OCI-M1 (cell line): ENCODE measurements at regions not wholly inside any gene's neighbourhood (a gene's known extent, or its start where the extent isn't known, plus 50 kb on each side); places are given as distances from the start of the nearest gene placed in this dataset.
"Not testable (repeated sequence)": the region's sequence is repeated elsewhere in the genome, so short reads cannot be mapped to it uniquely, and the experiment has no call there.

Experiments used
- DNase-seq: peaks from one replicate; lab custom pipeline; 2025; lab: John Stamatoyannopoulos, UW

DNA sequence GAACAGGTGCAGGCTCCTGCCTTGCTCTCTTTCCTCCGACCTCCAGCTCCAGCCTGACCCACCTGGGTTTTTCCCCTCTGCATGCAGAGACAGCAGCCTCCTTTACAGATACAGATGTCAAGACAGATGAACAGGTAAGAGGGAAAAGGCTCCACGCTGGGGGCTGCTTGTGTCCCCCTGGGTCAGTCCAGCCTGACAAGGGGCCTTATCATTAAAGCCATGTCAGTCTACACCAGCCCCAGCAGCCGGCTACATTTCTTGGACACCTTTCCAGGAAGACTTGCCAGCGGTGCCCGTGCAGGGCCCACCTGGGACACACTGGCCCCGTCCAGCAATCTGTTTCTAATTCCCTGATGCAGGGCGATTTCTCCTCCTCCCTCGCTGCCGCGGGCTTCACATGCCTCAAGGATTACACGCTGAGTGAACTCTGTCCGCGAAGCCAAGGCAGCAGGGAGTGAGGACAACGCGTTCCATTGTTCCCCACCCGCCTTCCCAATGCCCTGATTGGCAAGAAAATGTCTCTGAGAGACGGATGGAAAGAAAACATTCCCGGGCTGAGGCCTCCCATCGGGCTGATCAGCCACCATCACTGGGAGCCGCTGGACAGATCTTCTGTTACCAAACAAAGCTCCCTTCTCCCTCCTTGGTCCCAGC lies 184.7 kb downstream of the C16orf95 start:
- DNase-seq = no peak

DNA sequence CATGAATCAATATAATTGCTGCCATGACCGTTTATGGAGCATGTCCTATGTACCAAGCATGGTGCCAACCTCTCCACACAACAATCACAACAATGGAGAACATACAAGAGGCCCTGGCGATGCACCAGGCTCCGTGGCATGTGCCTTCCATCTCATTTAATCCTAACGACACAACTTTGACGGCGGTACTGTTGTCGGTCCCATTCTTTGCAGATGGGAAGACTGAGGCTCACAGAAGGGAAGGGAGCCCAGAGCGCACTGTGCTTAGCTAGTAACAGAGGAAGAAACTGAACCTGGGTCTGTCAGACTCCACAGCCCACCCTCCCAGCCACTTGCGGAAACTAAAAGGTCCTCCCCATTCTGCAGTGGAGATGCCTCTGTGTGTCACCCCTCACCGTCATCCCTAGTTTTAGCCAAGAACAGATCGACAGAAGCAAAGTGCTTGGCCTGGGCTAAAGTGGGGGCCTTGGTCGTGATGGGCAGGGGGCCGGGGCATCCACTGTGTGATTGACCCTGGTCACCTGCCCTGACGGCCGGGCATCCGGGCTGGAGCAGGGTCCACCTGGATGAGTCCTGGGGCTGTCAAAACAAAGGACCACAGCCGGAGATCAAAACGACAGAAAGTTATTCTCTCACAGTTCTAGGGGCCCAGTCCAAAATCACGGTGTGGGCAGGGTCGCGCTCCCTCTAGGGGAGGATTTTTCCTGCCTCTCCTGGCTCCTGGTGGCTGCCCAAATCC lies 183.9 kb downstream of the C16orf95 start:
- DNase-seq = no peak

DNA sequence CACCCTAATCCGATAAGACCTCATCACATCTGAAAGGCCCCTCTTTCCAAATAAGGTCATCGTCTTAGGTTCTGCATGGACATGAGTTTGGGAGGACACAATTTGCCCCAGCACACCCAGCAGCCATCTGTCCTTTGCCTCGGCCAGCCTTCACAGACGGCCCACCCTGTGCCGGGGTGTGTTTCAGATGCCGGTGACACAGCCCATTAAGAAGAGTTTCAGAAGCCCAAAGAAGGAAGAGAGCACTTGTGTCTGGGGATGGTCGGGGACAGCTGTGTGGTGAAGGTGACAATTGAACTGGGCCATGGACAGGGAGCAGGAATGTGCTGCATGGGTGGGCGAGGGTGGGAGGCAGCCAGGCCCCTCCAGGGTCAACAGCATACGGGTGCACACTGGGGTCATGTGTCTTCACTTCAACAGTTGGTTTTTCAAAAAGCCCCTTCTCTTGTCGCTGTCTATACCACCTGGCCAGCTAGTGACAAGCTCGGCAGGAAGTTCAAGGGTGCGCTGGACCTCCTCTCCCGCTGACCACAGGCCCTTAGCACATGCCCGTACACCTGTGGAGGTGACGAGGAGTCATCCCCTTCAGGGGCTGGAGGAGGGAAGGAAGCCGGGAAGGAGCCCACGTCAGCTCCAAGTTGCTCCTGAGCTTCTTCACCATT lies 183.1 kb downstream of the C16orf95 start:
- no peak for DNase-seq

DNA sequence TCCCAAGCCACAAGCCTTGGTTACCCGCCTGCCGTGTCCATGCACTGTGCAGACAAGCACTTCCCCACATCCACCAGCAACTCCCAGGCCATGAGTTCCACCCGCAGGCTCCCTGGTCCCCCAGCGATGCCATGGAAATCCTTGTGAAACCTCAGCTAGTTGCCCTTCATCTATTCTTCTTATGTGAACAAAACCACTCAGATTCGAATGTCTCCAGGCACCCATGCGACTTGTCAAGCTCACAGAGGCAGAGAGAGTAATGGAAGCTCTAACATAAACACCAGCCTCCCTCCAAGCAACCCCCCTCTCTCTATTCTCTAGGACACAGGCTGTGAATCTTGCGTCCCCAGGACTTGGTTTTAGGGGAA lies 182.6 kb downstream of the C16orf95 start:
- no peak for DNase-seq

DNA sequence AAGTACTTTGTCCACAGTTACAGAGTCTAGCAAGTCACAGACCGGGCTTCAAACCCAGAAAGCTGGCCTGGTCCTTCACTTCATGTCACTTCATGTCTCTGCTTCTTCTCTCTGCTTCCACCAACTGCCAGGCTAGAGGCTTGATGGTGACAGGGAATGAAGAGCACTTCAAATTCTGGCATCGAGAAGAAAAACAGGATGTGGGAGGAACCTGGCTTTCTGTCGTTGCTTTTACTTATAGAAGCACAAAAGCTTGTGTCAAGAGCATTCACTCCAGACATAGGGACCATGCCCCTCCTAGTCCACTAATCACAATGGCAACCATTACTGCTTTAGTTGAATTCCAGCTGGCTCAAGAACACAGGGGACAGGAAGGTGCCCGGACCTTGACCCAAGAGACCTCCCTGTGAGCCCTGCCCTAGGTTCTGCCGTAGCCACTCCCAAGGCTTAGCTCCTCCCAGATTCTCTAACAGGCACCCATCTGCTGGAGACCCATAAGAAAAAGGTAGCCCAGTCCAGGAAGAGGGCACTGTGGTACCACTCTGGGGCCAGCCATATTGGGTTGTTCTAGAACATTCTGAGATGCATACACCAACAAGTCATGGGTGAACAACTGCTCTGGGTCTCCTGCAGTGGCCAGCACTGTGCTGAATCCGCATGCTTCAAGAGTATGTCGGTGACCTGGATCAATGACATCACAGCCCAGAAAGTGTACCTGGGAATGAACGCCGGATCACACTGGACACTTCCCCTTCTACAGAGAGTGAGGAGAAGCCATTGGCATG lies 181.8 kb downstream of the C16orf95 start:
- no peak for DNase-seq

DNA sequence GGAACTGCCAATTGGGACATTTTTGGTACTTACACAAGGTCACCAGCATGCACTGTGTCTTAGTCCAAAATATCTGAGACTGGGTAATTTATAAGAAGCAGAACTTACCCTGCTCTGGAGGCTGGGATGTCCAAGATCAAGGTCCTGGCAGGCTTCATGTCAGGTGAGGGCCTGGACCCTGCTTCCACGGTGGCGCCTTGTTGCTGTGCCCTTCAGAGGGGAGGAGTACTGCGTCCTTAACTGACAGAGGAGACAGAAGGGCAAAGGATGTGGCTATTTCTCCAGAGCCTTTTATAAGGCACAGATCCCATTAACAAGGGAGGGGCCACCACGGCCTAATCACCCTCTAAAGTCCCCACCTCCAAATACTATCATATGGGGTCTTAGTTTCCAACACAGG lies 178.9 kb downstream of the C16orf95 start:
- no peak for DNase-seq

DNA sequence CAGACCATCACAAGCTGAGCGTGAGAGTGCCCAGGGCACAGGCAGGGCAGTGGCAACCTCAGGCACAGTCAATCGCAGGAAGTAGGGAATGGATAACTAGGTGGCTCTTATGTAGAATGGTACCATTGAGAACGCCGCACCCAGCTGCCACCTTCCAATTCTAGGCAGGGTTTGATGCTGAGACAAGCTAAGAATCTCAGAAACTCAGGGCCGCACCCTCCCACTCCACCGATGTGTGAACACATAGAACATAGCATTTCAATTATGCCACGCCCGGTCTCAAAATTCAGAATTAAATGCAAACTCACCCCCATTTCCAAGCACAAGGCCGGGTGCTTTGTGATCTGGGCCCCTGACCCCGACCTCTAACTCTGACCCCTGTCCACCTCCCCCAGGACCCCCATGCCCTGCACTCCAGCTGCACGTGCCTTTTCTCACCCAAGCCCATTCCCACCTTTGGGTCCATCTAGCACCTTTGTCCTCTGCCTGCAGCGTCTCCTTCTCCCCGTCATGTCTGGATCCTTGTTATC lies 178.4 kb downstream of the C16orf95 start:
- DNase-seq = no peak

DNA sequence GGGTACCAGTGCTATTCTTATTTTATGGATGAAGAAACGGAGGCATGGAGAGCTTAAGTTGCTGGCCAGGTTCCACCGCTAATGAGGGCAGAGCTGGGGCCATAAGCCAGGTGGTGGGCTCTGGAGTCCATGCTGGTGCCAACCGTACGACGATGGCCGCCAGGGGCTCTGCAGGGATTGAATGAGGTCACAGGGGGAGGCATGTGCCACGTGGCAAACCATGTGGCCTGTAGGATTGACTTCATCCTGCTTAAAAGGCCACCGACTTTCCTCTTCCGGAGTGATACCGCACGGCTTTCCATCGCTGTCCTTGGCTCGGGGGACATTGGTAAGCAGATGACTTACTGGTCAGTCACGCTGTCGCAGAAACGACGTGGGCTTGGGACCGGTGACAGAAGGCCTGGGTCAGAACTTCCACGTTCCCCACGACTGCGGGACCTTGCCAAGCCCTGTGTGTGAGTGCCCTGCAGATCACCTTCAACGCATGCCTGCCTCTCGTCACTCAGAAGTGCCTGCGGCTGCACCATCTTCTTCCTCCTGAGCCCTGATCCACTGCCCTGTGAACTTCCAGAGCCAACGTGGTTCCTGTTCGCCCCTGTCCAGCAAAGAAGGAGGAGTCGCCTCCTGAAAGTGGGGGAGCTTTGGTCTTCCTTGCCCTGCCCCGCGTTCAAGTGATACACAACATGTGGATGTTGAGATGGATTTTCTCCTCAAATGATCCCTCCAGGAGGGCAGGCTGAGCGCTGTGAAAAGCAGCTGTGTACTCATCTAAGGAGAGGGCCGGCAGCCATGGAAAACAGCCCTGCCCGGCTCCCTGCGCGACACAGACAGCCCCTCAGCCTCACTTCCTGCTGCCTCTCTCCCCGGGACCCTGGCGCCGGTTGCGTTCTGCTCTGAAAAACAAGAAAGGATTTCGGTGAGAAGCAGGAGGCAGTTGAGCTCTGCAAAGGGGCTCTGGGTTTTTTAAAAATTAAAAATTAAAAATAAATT lies 176.7 kb downstream of the C16orf95 start:
- no peak for DNase-seq

DNA sequence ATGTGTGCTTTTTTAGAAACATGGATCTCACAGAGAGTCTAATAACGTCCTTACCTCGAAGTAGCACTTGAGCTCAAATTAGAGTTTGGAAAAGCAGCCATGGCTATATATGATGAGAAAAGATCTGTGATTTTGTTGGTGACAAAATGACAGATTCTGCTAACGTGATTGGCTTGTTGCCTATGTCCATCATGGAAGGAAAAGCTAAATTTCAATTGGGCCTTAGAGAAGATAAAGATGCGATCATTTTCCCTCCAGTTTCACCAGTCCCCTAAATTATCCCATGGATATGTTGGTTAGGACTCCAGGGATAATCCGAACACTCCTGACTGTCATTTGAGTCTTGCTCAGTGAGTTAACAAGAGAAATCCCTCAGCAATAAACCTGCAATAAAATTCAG lies 175.8 kb downstream of the C16orf95 start:
- no peak for DNase-seq

DNA sequence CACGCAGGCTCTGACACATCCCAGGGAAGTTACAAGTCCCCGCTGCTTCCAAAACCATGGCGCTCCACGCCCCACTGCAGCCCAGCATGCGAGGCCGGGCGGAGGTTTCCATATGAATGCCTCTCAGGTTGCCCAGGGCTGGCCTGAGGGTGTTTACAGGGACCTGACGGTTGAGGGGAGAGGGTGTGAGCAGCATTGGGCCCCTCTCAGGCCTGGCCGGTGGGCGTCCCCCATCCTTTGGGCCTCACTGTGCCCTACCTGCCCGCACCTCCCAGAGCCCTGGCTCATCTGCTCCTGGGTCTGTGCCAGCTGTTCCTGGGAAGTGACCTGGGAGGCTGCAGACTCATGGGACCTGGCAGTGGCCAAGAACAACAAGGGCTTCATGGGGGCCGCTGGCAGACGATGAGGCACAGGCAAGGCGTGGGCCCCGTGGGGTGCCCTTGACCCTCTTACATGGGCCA lies 173.5 kb downstream of the C16orf95 start:
- no peak for DNase-seq

DNA sequence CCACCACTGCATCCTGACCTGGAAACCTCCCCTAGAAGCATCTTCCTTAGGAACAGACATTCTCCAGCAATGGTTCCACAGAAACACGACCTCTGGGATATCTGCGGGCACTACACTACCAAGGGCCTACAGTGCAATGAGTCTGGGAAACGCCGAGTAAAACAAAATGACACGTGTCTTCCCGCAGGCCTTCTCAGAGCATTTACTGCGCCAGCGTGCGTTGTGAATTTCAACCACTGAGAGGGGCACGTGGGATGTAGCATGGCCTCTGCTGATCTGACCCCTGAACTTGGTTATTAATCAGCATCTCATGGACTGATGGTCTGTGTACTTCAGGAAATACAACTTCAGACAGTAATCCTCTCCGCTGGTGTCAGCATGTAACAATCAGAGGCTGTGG lies 173.0 kb downstream of the C16orf95 start:
- DNase-seq = no peak

DNA sequence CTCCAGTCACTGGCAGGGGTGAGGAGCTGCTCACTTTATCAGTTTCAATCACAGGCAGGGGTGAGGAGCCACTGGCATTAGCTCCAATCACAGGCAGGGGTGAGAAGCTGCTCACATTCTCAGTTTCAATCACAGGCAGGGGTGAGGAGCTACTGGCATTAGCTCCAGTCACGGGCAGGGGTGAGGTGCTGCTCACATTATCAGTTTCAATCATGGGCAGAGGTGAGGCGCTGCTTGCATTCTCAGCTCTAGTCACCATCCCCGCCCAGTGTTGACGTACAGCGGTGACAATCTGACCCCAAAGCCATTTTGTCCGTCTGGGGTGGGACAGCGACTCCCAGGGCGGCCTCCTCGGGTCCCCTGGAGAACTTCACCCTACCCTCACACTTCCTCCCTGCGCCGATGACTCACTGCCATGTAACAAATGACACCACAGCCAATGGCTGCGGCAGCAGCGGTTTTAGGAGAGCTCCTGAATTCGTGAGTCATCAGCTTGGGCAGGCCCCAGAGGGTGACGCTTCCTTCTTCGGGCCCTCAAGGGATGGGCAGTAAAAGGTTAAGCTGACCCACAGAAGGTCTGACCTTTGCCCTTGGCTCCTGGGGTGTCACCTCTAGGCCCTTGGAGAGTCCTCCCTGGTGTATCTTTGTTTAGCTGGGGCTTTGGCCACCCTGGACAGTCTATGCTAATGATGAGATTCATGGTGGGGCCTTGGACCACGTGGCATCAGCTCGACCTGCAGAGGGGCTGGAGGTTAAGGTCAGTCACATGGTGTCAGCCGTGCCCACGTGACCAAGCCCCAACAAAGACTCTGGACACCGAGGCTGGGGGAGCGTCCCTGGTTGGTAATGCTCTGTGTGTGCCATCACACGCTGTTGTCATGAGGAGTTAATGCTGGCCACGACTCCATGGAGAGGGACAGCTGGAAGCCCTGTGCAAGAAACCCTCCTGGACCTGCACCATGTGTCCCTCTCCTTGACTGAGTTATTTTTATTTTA lies 171.7 kb downstream of the C16orf95 start:
- DNase-seq = peak; percentile 2

DNA sequence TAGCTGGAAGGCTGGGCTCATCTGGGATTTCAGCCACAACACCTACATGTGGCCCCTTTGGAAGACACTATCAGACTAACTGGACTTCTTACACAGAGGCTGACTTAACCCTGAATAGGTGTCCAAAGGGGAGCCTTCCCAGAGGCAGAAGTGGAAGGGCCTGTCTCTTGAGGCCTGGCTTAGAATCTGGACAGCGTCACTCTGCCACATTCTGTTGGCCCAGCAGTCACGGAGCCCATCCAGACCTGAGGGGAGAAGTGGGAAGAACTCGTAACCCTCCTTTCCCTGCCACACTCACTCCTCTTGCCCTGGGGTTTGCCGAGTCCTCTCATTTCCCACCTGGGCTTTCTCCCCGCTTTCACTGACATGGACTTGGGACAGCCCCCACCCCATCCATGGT lies 170.5 kb downstream of the C16orf95 start:
- no peak for DNase-seq

DNA sequence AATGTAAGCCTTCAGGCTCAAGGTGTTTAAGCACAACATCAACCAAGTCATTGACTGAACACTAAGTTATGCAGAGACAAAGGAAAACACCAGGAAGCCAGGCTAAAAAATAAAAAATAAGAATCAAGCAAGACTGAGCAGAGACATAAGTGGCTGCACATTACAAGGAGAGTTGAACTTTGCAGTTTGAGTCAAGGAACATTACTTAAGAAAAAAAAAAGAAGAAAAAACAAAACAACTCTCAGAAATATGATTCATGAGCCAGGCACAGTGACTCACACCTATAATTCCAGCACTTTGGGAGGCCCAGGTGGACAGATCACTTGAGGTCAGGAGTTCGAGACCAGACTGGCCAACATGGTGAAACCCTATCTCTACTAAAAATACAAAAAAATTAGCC lies 168.1 kb downstream of the C16orf95 start:
- no peak for DNase-seq

DNA sequence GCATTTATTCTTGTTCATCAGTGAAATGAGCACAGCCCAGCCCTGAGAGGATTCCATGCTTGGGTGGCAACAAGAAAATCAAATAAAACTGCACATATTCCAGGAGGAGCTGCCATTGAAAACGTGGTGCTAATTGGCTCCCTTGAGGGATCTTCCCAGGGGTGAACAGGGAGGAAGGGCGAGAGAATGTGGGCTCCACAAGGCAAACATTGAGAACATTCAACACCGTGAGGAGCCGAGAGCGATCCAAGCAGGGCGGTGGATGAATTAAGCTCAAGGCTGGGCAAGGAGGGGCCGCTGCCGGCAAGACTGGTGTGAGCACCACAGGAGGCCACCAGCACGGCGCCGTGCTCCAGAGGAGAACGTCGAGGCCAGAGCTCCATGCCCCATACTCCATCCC lies 166.9 kb downstream of the C16orf95 start:
- DNase-seq = no peak

DNA sequence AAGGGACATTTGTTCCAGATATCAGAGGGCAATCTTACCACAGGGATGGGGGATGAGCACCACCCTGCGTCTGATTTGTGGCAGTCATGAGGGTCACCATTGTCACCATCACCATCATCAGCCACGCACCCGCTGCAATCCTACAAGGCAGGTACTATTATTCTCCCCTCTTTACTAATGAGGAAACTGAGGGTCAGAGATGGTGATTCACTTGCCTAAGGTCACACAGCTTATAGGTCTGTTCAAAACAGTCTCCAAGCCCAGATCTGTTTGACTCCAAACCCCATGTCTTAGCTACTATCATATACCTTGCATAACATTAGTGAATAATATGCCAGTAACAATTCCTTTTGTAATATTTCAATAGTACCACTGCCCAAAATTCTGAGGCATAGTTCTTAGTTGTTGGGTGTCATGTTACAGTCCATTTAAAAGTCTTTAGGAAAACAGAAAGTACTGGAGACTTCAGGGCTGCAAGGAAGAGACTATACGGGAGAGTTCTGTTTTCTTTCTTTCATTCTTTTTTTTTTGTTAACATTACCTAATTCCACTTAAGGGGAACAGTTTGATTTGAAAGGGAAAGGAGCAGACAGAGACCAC lies 166.4 kb downstream of the C16orf95 start:
- no peak for DNase-seq

DNA sequence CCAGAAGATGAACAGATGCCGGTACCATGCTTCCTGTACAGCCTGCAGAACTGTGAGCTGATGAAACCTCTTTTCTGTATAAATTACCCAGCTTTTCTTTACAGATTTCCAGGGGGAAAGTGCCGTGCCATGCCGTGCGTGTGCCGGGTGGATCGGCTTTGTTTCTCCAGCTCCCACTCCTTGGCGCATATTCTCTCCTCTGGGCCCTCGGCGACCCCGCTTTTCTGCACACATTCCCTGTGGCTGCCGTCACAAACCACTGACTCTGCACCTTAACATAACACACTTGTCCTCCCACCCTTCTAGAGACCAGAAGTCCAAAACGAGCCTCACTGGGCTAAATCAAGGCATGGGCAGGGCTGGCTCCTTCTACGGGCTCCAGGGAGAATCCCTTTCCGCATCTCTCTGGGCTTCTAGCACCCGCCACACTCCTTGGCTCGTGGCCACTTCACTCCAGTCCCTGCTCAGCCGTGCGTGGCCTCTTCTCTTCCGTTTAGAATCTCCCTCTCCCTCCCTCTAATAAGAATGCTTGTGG lies 164.9 kb downstream of the C16orf95 start:
- DNase-seq = no peak

DNA sequence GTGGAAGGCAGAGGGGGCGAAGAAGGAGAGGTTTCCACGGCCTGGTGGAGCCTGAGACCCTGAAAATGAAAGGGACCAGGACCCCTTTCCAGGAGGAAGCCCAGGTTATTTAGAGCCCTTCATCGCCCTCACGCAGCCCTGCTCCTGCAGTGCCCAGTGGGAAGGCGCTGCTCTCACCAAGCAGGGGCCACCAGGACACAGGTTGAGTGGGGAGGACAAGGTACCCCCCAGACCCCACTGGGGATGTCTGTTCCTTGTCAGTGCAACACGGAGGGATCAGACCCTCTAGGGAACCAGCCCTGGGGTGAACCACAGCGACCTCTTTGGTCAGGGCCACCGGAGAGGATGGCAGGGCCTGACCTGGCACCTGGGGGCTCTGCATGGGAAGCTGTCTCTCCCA lies 163.9 kb downstream of the C16orf95 start:
- no peak for DNase-seq

DNA sequence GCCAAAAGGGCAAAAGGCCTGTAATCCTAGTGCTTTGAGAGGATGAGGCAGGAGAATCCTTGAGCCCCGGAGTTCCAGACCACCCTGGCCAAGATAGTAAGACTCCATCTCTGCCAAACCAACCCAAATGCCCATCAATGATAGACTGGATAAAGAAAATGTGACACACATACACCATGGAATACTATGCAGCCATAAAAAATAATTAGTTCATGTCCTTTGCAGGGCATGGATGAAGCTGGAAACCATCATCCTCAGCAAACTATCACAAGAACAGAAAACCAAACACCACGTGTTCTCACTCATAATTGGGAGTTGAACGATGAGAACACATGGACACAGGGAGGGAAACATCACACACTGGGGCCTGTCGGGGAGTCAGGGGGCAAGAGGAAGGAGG lies 161.9 kb downstream of the C16orf95 start:
- DNase-seq = not testable (repeated sequence)
